ENCODE measurements at regions not wholly inside any gene's neighbourhood (a gene's known extent, or its start where the extent isn't known, plus 50 kb on each side); places are given as distances from the start of the nearest gene placed in this dataset.

GRCh38 chr2:215556979-215557378 lies 121.1 kb upstream of the FN1 start:
- Mint-ChIP-seq H3K9me3 (peaks cover 26% of the 10 kb centered on the region), H3K36me3 (0 out of 2 replicates have a peak, but pooled peaks cover 4% of the 10 kb centered on the region), H3K4me1 (no peaks in the 10 kb centered on the region), H3K4me3 (no peak overlapping the region), H3K27me3 (ENCODE audit: low read depth) (no peaks in the 10 kb centered on the region), H3K27ac (no peak overlapping the region)
- no peak for TF ChIP-seq ZBTB43 (CRISPR knock-in tag; IDR thresholded peaks at IDR 0.05)
- no peak for TF ChIP-seq PRRX2 (CRISPR knock-in tag; IDR thresholded peaks at IDR 0.05)
- TF ChIP-seq NFYB (CRISPR knock-in tag; conservative IDR thresholded peaks at IDR 0.05; ENCODE audit: low read depth) = no peak
- TF ChIP-seq HMGXB4 (CRISPR knock-in tag; IDR thresholded peaks at IDR 0.05) = no peak
- no peak for TF ChIP-seq NFATC4 (CRISPR knock-in tag; IDR thresholded peaks at IDR 0.05)
- TF ChIP-seq USF2 (CRISPR knock-in tag; IDR thresholded peaks at IDR 0.05) = no peak
- TF ChIP-seq CREB1 (CRISPR knock-in tag; IDR thresholded peaks at IDR 0.05) = no peak
- no peak for TF ChIP-seq TP53 (CRISPR knock-in tag; IDR thresholded peaks at IDR 0.05)
- TF ChIP-seq EMX1 (CRISPR knock-in tag; IDR thresholded peaks at IDR 0.05) = no peak
- POLR2A ChIA-PET = no interaction called here
- ATAC-seq = no peak
- no peak for DNase-seq (ENCODE audit: low spot score)
- CTCF ChIA-PET = no interaction called here

- Mint-ChIP-seq H3K4me1 (no peaks in the 10 kb centered on the region), H3K36me3 (no peaks in the 10 kb centered on the region), H3K27me3 (ENCODE audit: low read depth) (no peaks in the 10 kb centered on the region), H3K4me3 (no peak overlapping the region), H3K27ac (no peak overlapping the region), H3K9me3 (peaks cover 10% of the 10 kb centered on the region)
- no peak for ATAC-seq
- ChIA-PET CTCF (interaction anchor here (0.6 kb wide), 1 partner anchor 183 kb away, joined by 3 read pairs; no protein-coding TSS in a partner anchor), POLR2A (no interaction called here)
- no peak for DNase-seq (ENCODE audit: low spot score)
- no peak for TF ChIP-seq ZBTB43 (CRISPR knock-in tag; IDR thresholded peaks at IDR 0.05)
- no peak for TF ChIP-seq RORB (CRISPR knock-in tag; IDR thresholded peaks at IDR 0.05)
- TF ChIP-seq CBFB (CRISPR knock-in tag; IDR thresholded peaks at IDR 0.05; ENCODE audit: low read depth) = no peak
- no peak for TF ChIP-seq ZBTB21 (CRISPR knock-in tag; IDR thresholded peaks at IDR 0.05; ENCODE audit: borderline replicate concordance)
- TF ChIP-seq NR1H2 (CRISPR knock-in tag; IDR thresholded peaks at IDR 0.05) = no peak
- no peak for TF ChIP-seq RELA (CRISPR knock-in tag; IDR thresholded peaks at IDR 0.05; ENCODE audit: borderline replicate concordance)
- no peak for TF ChIP-seq ZNF121 (CRISPR knock-in tag; IDR thresholded peaks at IDR 0.05)
- no peak for TF ChIP-seq ERG (CRISPR knock-in tag; IDR thresholded peaks at IDR 0.05)
- TF ChIP-seq ZMAT4 (CRISPR knock-in tag; IDR thresholded peaks at IDR 0.05) = no peak
- no peak for TF ChIP-seq PREB (CRISPR knock-in tag; IDR thresholded peaks at IDR 0.05; ENCODE audit: borderline replicate concordance)
- no peak for TF ChIP-seq IRF1 (CRISPR knock-in tag; IDR thresholded peaks at IDR 0.05)
- no peak for TF ChIP-seq FOXJ3 (CRISPR knock-in tag; IDR thresholded peaks at IDR 0.05; ENCODE audit: borderline replicate concordance)
- no peak for TF ChIP-seq E2F1 (CRISPR knock-in tag; IDR thresholded peaks at IDR 0.05)
Measured at GRCh38 chr2:215554689-215555498, 119.0 kb upstream of the FN1 start.
